ENCODE measurements at regions not wholly inside any gene's neighbourhood (a gene's known extent, or its start where the extent isn't known, plus 50 kb on each side); places are given as distances from the start of the nearest gene placed in this dataset.

DNA sequence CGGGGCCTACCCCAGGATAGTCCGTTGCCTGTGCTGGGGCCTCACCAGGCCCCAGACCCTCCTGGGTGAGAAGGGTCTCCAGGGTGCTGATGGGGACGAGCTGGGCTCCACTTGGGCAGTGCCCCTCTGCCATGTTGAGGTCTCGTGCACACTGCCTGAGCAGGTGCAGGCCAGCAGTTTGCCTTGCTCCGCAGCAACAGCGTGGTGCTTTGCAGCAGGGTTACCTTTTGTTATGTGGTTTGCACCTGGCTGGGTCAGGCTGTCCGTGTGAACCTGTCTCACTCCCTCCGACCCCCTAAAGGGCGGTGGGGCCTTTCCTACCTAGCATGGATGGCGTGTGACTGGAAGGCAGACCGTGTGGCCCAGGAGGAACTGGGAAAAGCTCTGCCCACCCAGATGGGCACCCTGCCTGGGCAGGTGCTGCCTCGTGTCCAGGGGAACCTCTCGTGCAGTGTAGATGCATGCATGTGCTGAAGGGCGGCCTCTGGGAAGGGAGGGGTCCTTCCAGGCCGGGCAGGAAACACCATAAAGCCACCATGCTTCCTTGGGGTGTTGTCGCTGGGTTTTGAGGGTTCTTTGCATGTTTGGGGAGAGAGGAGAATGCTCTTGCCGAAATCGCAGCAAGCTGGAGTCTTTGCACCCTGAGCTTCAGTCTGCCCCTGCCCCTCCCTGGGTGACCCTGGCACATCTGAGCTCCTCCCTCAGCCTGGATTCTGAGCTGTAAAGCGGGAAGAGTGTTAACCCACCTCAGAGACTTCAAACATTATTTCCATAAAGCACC, 75.4 kb upstream of the PPARA start:
- no peak for TF ChIP-seq POLR2A (IDR thresholded peaks at IDR 0.05; ENCODE audit: low read depth, low read length)
- no peak for TF ChIP-seq CTCF (conservative IDR thresholded peaks at IDR 0.05; ENCODE audit: low read depth, low read length)
- no peak for TF ChIP-seq MAZ (IDR thresholded peaks at IDR 0.05; ENCODE audit: borderline replicate concordance, low read depth, low read length)

All from IMR-90 (cell line).